Stomach (tissue), 8 donors: ENCODE measurements at regions not wholly inside any gene's neighbourhood (a gene's known extent, or its start where the extent isn't known, plus 50 kb on each side); places are given as distances from the start of the nearest gene placed in this dataset.

Experiments used
- DNase-seq, 2 donors: peaks; one replicate each; pipeline versions ENCODE4 v3.0.0 to v3.0.0-alpha.2; 2013 to 2019
- H3K27ac ChIP-seq, 5 donors: fragments of 200-600 bp in 4 of 5; sonication (generic) in 4 of 5; one replicate each; pipeline ENCODE4 v1.5.1; 2013 to 2019; ENCODE audit warnings: mild to moderate bottlenecking in 1 of 5, moderate library complexity in 1 of 5
- H3K27me3 ChIP-seq, 3 donors: fragments of 200-600 bp; sonication (generic); one replicate each; pipeline ENCODE4 v1.5.1; 2017 to 2019; ENCODE audit warnings: mixed run types in 1 of 3
- H3K36me3 ChIP-seq, 4 donors: fragments of 200-600 bp; sonication (generic); 1 replicate in 3 of 4; 2 replicates in 1 of 4; pipeline ENCODE4 v1.5.1; 2016 to 2019
- H3K4me1 ChIP-seq, 4 donors: fragments of 200-600 bp; sonication (generic); one replicate each; pipeline ENCODE4 v1.5.1; 2016 to 2019
- H3K4me3 ChIP-seq, 4 donors: fragments of 200-600 bp; sonication (generic) in 3 of 4; one replicate each; pipeline ENCODE4 v1.5.1; 2016 to 2019; ENCODE audit warnings: mild to moderate bottlenecking in 1 of 4
- H3K9me3 ChIP-seq, 4 donors: fragments of 200-600 bp; sonication (generic); one replicate each; pipeline ENCODE4 v1.5.1; 2016 to 2019
- EP300 ChIP-seq: sonication (generic); formaldehyde crosslinking; IDR thresholded peaks from one replicate; pipeline ENCODE4 v1.6.1; 2017; ENCODE audit warnings: antibody characterized with exemption
- POLR2A ChIP-seq, 4 donors: fragments of 450-650 bp; IDR thresholded peaks; one replicate each; pipeline ENCODE4 v1.6.1; 2016; ENCODE audit warnings: antibody characterized with exemption in 4 of 4, control low read depth in 2 of 4, mild to moderate bottlenecking in 1 of 4, moderate library complexity in 1 of 4
- POLR2AphosphoS5 ChIP-seq, 3 donors: sonication (generic); formaldehyde crosslinking; IDR thresholded peaks; one replicate each; pipeline ENCODE4 v1.6.1; 2016; ENCODE audit warnings: antibody characterized with exemption in 3 of 3
- WGBS, 5 donors: extraction: QIAGEN DNeasy Blood & Tissue Kit in 3 of 5; methylation state at CpG; one replicate each; pipeline versions ENCODE4 v1.1.5 to v1.1.7; 2013 to 2018; 5-methylcytosine and 5-hydroxymethylcytosine counted together
- intact Hi-C: fragments of 100-400 bp; cut with DNase I; formaldehyde crosslinking; loops from one replicate; pipeline ENCODE4 v1.15.1; 2023; ENCODE audit warnings: low total_unique reads
- TF ChIP-seq, protein P1 (sequence below), 7 experiments: fragments of 450-650 bp in 4 of 7; fragments of 200-600 bp in 3 of 7; sonication (generic) in 3 of 7; IDR thresholded peaks; one replicate each; pipeline ENCODE4 v1.5.1; 2016 to 2019; ENCODE audit warnings: antibody characterized with exemption in 7 of 7, control low read depth in 2 of 7, mild to moderate bottlenecking in 1 of 7
- donor health status: healthy with polysubstance abuse.
- donor health status: Bipolar disorder and iron deficiency.
- donor health status: healthy.

DNA sequence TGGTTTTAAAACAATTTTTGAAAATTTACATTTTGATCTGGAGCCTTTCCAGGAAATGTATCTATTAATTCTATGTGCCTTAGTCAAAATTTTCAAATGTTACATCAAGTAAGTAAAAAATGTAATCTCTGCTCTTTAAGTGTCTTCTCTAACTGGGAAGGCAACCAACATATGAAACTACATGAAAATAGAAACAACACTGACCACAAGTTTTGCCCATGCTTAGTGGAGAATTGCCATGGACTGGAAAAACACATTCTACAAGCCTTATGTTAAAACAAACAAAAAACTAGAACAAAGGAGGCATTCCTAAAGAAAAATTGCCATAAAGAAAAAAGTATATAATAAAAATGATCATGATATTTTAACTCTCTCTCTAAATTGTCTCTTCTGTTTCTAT, 75.9 kb upstream of the SPRED1 start:
- Histone ChIP-seq H3K27ac (no peak overlapping the region), H3K4me1 (no peaks in the 10 kb centered on the region), H3K27me3 (no peaks in the 10 kb centered on the region), H3K4me3 (no peak overlapping the region), H3K36me3 (no peaks in the 10 kb centered on the region), H3K9me3 (no peaks in the 10 kb centered on the region)
- DNase-seq = no peak
- intact Hi-C loops = no loop called here
- no peak for TF ChIP-seq EP300
- no peak for TF ChIP-seq POLR2AphosphoS5 (IDR thresholded peaks at IDR 0.05)

DNA sequence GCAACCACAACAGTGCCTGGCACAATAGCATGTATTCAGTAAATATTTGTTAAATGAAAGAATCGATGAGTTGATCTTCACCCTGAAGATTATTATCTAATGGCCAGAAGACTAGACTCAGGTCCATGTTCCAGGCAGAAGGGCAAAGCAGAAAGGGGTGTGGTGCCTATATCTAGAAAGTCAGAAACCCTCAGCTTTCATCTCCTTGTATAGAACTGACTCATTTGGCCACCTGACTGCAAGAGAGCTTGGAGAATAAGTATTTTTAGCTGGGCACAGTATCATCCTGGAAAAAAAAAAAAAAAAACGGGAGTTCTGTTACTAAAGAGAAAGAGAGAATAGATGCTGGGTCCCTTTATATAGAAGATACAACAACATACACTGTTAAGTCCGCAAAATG, 69.7 kb upstream of the SPRED1 start:
- Histone ChIP-seq H3K4me1 (peaks cover 0 to 8% (median 0%) of the 10 kb centered on the region in 4 donors), H3K27ac (no peak overlapping the region), H3K9me3 (no peaks in the 10 kb centered on the region), H3K4me3 (no peak overlapping the region), H3K36me3 (no peaks in the 10 kb centered on the region), H3K27me3 (no peaks in the 10 kb centered on the region)
- DNase-seq = no peak
- TF ChIP-seq POLR2A (IDR thresholded peaks at IDR 0.05) (no peak), POLR2AphosphoS5 (IDR thresholded peaks at IDR 0.05) (no peak), EP300 (no peak)
- TF ChIP-seq, protein P1, sequence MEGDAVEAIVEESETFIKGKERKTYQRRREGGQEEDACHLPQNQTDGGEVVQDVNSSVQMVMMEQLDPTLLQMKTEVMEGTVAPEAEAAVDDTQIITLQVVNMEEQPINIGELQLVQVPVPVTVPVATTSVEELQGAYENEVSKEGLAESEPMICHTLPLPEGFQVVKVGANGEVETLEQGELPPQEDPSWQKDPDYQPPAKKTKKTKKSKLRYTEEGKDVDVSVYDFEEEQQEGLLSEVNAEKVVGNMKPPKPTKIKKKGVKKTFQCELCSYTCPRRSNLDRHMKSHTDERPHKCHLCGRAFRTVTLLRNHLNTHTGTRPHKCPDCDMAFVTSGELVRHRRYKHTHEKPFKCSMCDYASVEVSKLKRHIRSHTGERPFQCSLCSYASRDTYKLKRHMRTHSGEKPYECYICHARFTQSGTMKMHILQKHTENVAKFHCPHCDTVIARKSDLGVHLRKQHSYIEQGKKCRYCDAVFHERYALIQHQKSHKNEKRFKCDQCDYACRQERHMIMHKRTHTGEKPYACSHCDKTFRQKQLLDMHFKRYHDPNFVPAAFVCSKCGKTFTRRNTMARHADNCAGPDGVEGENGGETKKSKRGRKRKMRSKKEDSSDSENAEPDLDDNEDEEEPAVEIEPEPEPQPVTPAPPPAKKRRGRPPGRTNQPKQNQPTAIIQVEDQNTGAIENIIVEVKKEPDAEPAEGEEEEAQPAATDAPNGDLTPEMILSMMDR (IDR thresholded peaks at IDR 0.05) = no peak
- WGBS, 5 donors = 65 to 75% (median 69%) methylated on average over 3 of the region's 3 CpGs
- intact Hi-C loops = no loop called here

DNA sequence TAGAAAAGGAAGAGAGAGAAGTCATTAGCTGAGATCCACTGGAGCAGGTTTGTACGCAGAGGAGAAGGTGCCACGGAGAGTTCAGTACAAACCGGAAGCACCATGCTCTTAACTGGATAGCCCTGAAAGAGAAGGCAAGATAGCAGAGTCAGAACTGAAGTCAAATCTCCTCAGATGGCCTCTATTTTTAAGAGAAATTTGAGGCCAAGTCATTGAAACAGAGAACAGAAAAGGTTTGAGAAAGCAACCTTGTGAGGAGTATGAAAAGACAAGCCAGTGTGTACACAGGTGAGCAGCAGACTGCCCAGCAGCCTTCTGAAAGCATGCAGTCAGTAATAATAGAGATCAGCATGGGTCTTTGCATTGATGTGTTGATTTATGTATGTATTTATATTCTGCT, 66.1 kb upstream of the SPRED1 start:
- intact Hi-C loops = no loop called here
- no peaks in the 10 kb centered on the region for H3K36me3 ChIP-seq
- TF ChIP-seq POLR2A (IDR thresholded peaks at IDR 0.05) (no peak), EP300 (no peak), POLR2AphosphoS5 (IDR thresholded peaks at IDR 0.05) (no peak)
- TF ChIP-seq, protein P1 (IDR thresholded peaks at IDR 0.05) = no peak
- H3K4me3 ChIP-seq = no peak overlapping the region
- H3K9me3 ChIP-seq = no peaks in the 10 kb centered on the region
- H3K27ac ChIP-seq = no peak overlapping the region
- H3K27me3 ChIP-seq = no peaks in the 10 kb centered on the region
- H3K4me1 ChIP-seq = peaks cover 0 to 11% (median 0%) of the 10 kb centered on the region in 4 donors
- DNase-seq = no peak
- 51 to 70% (median 62%) methylated on average over 3 of the region's 3 CpGs for WGBS, 5 donors

- H3K36me3 ChIP-seq = no peaks in the 10 kb centered on the region
- H3K4me1 ChIP-seq = peaks cover 0 to 11% (median 0%) of the 10 kb centered on the region in 4 donors
- intact Hi-C loops = no loop called here
- no peak overlapping the region for H3K4me3 ChIP-seq
- peak in 1 of 2 donors; percentile 58 for DNase-seq
- no peak overlapping the region for H3K27ac ChIP-seq
- TF ChIP-seq, protein P1 (IDR thresholded peaks at IDR 0.05) = no peak
- TF ChIP-seq POLR2AphosphoS5 (IDR thresholded peaks at IDR 0.05) = no peak
- no peak for TF ChIP-seq EP300
- no peak for TF ChIP-seq POLR2A (IDR thresholded peaks at IDR 0.05)
- no peaks in the 10 kb centered on the region for H3K27me3 ChIP-seq
- H3K9me3 ChIP-seq = no peaks in the 10 kb centered on the region
- 27 to 50% (median 39%) methylated on average over 7 of the region's 7 CpGs for WGBS, 5 donors
These were observed 64.9 kb upstream of the SPRED1 start for GRCh38 chr15:38187630-38188313.

DNA sequence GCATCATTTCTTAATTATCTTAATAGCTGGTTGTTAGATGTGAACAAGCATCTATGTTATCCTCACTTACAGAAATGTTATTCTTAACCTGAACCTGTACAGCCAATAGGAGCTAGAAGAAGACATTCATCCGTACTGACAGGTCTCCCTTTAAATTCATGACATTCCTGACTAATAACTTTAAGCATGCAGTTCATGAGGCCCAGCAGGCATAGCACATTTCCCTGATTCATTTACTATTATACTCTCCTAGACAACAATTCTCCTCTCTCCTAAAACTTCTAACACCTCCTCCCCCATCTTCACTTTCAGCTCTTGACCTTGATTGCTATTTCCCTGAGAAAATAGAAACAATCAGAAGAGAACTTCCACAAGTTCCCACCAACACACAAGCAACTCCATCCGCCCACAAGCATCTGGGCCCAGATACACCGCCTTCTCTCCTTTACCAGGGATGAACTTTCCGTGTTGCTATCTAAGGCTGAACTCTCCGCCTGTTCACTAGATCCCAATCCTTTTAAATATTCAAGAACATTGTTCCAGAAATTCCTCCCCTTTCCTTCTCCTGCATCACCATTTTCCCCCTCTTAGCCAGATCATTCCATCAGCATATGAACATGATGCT, 62.9 kb upstream of the SPRED1 start:
- H3K9me3 ChIP-seq = no peaks in the 10 kb centered on the region
- no peak overlapping the region for H3K4me3 ChIP-seq
- H3K27ac ChIP-seq = no peak overlapping the region
- TF ChIP-seq, protein P1 (IDR thresholded peaks at IDR 0.05) = no peak
- TF ChIP-seq EP300 = no peak
- no peak for TF ChIP-seq POLR2AphosphoS5 (IDR thresholded peaks at IDR 0.05)
- TF ChIP-seq POLR2A (IDR thresholded peaks at IDR 0.05) = no peak
- 74 to 86% (median 76%) methylated on average over 5 of the region's 5 CpGs for WGBS, 5 donors
- DNase-seq = no peak
- intact Hi-C loops = no loop called here
- no peaks in the 10 kb centered on the region for H3K27me3 ChIP-seq
- H3K4me1 ChIP-seq = peaks cover 0 to 11% (median 0%) of the 10 kb centered on the region in 4 donors
- H3K36me3 ChIP-seq = no peaks in the 10 kb centered on the region
